BE2C (cell line): ENCODE measurements at regions not wholly inside any gene's neighbourhood (a gene's known extent, or its start where the extent isn't known, plus 50 kb on each side); places are given as distances from the start of the nearest gene placed in this dataset.

Experiments used
- DNase-seq: peaks from one replicate; pipeline ENCODE4 v3.0.0-alpha.2; 2020
- H3K27me3 ChIP-seq: fragments of 250-450 bp; sonication (Bioruptor Pico); 2 replicates; pipeline ENCODE4 v1.5.1; 2020; ENCODE audit warnings: mild to moderate bottlenecking
- H3K36me3 ChIP-seq: fragments of 250-450 bp; sonication (Bioruptor Pico); 2 replicates; pipeline ENCODE4 v1.5.1; 2020; ENCODE audit warnings: mild to moderate bottlenecking
- H3K4me1 ChIP-seq: fragments of 250-450 bp; sonication (Bioruptor Pico); 2 replicates; pipeline ENCODE4 v1.5.1; 2020
- H3K4me3 ChIP-seq: 2 replicates; pipeline ENCODE4 v1.5.1; 2011; ENCODE audit warnings: low read depth, low read length
- H3K9me3 ChIP-seq: fragments of 250-450 bp; sonication (Bioruptor Pico); 2 replicates; pipeline ENCODE4 v1.5.1; 2020
- CTCF ChIP-seq: IDR thresholded peaks from 2 replicates; pipeline ENCODE4 v1.5.1; 2012; ENCODE audit warnings: mild to moderate bottlenecking, low read depth, low read length

DNA sequence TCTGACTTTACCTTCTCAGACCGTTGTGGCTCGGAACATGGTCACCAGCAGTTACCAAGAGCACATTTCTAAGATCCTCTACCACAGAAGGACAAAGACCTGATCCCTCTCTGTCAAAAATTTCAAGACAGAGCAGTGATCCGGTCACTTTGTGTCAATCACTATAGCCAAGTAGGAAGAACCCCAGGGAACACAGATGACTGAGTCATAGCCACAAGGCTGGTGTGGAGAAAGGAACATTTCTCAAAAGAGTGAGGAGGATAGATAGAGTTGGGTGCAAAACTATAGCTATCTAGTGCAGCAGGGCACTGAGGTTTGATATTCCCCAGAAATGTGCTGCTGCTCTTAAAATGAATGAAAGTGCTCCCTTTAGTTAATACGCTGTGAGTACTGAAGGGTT lies 130.7 kb upstream of the SMIM23 start:
- peaks cover 10% of the 10 kb centered on the region; the same call in 1 of the 2 replicates for H3K27me3 ChIP-seq
- no peak overlapping the region for H3K4me3 ChIP-seq
- no peak for TF ChIP-seq CTCF
- H3K4me1 ChIP-seq: no peaks in the 10 kb centered on the region
- DNase-seq: no peak
- H3K36me3 ChIP-seq: no peaks in the 10 kb centered on the region
- H3K9me3 ChIP-seq: no peaks in the 10 kb centered on the region

DNA sequence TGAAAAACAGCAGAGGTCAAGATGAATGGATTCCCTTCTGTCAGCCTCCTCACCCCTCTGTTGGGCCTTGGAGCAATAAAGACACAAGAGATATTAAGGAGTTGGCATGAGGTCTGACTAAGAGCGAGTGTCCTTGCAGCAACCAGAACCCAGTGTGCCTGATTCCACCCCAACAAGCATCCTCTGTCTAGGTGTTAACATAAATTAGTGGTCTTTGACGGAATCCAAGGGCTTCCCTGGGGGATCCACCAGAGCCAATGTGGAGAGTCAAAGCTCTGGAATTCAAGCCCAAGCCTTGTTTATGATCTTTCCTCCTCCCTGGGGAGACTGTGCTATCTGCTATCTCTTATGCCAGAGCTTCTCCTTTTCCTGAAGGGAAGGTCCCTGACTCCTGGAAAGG lies 128.1 kb upstream of the SMIM23 start:
- TF ChIP-seq CTCF: no peak
- DNase-seq: no peak

DNA sequence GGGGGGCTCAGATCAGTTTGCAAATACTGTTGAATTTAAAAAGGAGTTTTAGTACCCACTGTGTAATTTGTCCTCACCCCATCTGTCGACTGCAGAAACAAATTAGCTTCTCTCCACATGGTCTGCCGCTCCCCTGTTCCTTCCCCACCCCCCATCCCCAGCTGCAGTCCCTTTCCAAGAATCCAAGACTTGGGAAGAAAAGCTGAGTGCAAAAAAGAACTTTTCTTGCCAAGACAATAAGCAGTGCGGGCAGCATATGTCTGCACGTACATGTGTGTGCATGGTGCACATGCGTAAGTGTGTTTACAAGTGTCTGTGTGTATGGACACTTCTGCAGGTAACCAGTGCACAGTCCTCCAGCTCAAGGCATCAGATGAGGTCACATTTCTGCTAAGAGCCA lies 125.7 kb upstream of the SMIM23 start:
- no peak for DNase-seq
- no peaks in the 10 kb centered on the region for H3K4me1 ChIP-seq
- H3K9me3 ChIP-seq: no peaks in the 10 kb centered on the region
- H3K4me3 ChIP-seq: no peak overlapping the region
- H3K36me3 ChIP-seq: no peaks in the 10 kb centered on the region
- TF ChIP-seq CTCF: no peak
- no peaks in the 10 kb centered on the region for H3K27me3 ChIP-seq

More for the DNA sequence above, 128.1 kb upstream of the SMIM23 start:
- H3K9me3 ChIP-seq: no peaks in the 10 kb centered on the region
- H3K4me3 ChIP-seq: no peak overlapping the region
- H3K36me3 ChIP-seq: no peaks in the 10 kb centered on the region
- H3K4me1 ChIP-seq: no peaks in the 10 kb centered on the region
- H3K27me3 ChIP-seq: peaks cover 3% of the 10 kb centered on the region; the same call in 1 of the 2 replicates

DNA sequence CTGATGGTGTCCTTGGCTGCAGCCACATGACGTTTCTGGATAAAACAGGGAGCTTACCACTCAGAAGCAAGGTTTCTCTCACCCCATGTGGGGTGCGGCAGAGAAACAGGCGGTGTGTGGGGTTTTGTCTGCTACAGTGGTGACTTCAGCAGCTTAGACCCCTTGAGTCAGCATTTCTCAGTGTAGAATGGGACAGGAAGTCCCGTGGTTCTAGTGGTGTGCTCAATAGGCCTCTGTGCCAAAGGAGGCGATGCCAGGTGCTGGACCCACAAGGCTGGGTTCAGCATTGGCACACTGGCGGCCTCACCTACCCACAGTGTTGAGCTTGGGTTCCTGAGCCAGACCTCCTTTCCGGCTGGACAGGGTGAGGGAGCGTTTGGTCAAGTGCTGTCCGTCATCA lies 125.2 kb upstream of the SMIM23 start:
- no peak overlapping the region for H3K4me3 ChIP-seq
- DNase-seq: no peak
- no peaks in the 10 kb centered on the region for H3K36me3 ChIP-seq
- TF ChIP-seq CTCF: no peak
- H3K9me3 ChIP-seq: no peaks in the 10 kb centered on the region
- no peaks in the 10 kb centered on the region for H3K4me1 ChIP-seq
- no peaks in the 10 kb centered on the region for H3K27me3 ChIP-seq

- no peaks in the 10 kb centered on the region for H3K27me3 ChIP-seq
- no peaks in the 10 kb centered on the region for H3K4me1 ChIP-seq
- no peaks in the 10 kb centered on the region for H3K9me3 ChIP-seq
- no peak for DNase-seq
- H3K4me3 ChIP-seq: no peak overlapping the region
- no peaks in the 10 kb centered on the region for H3K36me3 ChIP-seq
- no peak for TF ChIP-seq CTCF
These were observed 124.5 kb upstream of the SMIM23 start for GRCh38 chr5:171661143-171661542.

DNA sequence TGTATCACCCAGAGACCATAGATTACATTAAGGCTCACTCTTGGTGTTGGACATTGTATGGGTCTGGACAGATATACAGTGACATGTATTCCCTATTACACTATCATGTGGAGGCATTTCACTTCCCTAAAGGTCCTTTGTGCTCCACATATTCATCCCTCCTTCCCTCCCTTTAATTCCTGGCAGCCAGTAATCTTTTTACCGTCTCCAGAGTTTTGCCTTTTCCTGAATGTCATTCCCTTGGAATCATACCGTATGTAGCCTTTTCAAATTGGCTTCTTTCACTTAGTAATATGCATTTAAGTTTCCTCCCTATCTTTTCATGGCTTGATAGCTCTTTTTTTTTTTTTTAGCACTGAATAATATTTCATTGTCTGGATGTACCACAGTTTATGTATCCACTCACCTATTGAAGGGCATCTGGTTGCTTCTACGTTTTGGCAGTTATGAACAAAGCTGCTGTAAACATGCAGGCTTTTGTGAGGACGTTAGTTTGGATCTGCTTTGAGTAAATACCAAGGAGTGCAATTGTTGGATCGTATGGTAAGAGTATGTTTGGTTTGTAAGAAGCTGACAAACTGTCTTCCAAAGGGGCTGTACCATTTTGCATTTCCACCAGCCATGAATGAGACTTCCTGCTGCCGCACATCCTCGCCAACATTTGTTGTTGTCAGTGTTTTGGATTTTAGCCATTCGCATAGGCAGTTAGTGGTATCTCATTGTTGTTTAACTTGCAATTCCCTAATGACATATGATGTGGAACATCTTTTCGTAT lies 122.1 kb upstream of the SMIM23 start:
- Histone ChIP-seq H3K4me1 (no peaks in the 10 kb centered on the region), H3K27me3 (peaks cover 4% of the 10 kb centered on the region; the same call in 1 of the 2 replicates), H3K4me3 (no peak overlapping the region), H3K36me3 (no peaks in the 10 kb centered on the region), H3K9me3 (no peaks in the 10 kb centered on the region)
- no peak for DNase-seq
- TF ChIP-seq CTCF: no peak
